Neuronal stem cell (in vitro differentiated cells): ENCODE measurements at regions not wholly inside any gene's neighbourhood (a gene's known extent, or its start where the extent isn't known, plus 50 kb on each side); places are given as distances from the start of the nearest gene placed in this dataset.
A peak's percentile ranks its signal among the peaks of the same experiment; 100 is the strongest.

Experiments
- DNase-seq: peaks from one replicate; pipeline ENCODE4 v3.0.0-alpha.2; 2013; ENCODE audit warnings: low spot score
- H2AFZ ChIP-seq: one replicate; pipeline ENCODE4 v1.6.1; 2013; ENCODE audit warnings: mild to moderate bottlenecking, low read length, inconsistent platforms
- H2AK5ac ChIP-seq: 2 replicates; pipeline ENCODE4 v1.6.1; 2013; ENCODE audit warnings: low read depth, mild to moderate bottlenecking, inconsistent platforms, low read length, moderate library complexity, mixed read lengths
- H2BK120ac ChIP-seq: 2 replicates; pipeline ENCODE4 v1.6.1; 2013; ENCODE audit warnings: low read depth, mild to moderate bottlenecking, inconsistent platforms, low read length, moderate library complexity, mixed read lengths
- H2BK12ac ChIP-seq: one replicate; pipeline ENCODE4 v1.6.1; 2013; ENCODE audit warnings: low read length, inconsistent platforms
- H2BK15ac ChIP-seq: 2 replicates; pipeline ENCODE4 v1.6.1; 2013; ENCODE audit warnings: mild to moderate bottlenecking, low read length, inconsistent platforms, mixed read lengths
- H2BK5ac ChIP-seq: one replicate; pipeline ENCODE4 v1.6.1; 2013; ENCODE audit warnings: inconsistent platforms, mild to moderate bottlenecking, low read length, moderate library complexity
- H3K14ac ChIP-seq: one replicate; pipeline ENCODE4 v1.6.1; 2013; ENCODE audit warnings: low read length, inconsistent platforms
- H3K18ac ChIP-seq: 2 replicates; pipeline ENCODE4 v1.6.1; 2013; ENCODE audit warnings: low read length, inconsistent platforms
- H3K23ac ChIP-seq: 2 replicates; pipeline ENCODE4 v1.6.1; 2013; ENCODE audit warnings: low read depth, mild to moderate bottlenecking, mixed read lengths, low read length, inconsistent platforms; ENCODE audit not compliant: poor library complexity
- H3K27ac ChIP-seq: replicated peaks from 3 replicates; pipeline ENCODE4 v1.5.1; 2013; ENCODE audit warnings: low read length, inconsistent platforms
- H3K27me3 ChIP-seq, 3 experiments: 2 replicates each; pipeline ENCODE4 v1.6.1; 2013; ENCODE audit warnings: low read length in 3 of 3, mild to moderate bottlenecking in 2 of 3, inconsistent platforms in 1 of 3, low read depth in 1 of 3, mixed read lengths in 1 of 3, moderate library complexity in 1 of 3; ENCODE audit not compliant: control insufficient read depth in 3 of 3, insufficient read depth in 3 of 3
- H3K36me3 ChIP-seq, 2 donors: replicated peaks in 1 of 2; 2 replicates each; pipeline ENCODE4 v1.6.1; 2013; ENCODE audit warnings: low read length in 2 of 2; ENCODE audit not compliant: control insufficient read depth in 2 of 2, insufficient read depth in 2 of 2
- H3K4ac ChIP-seq: 2 replicates; pipeline ENCODE4 v1.6.1; 2013; ENCODE audit warnings: inconsistent platforms, mild to moderate bottlenecking, low read length, moderate library complexity
- H3K4me1 ChIP-seq, 2 donors: 1 replicate in 1 of 2; 2 replicates in 1 of 2; pipeline ENCODE4 v1.6.1; 2013; ENCODE audit warnings: low read length in 2 of 2, low read depth in 1 of 2; ENCODE audit not compliant: control insufficient read depth in 2 of 2, insufficient read depth in 1 of 2
- H3K4me2 ChIP-seq: one replicate; pipeline ENCODE4 v1.6.1; 2013; ENCODE audit warnings: mild to moderate bottlenecking, low read length, inconsistent platforms; ENCODE audit not compliant: insufficient read depth, poor library complexity, severe bottlenecking
- H3K4me3 ChIP-seq, 2 donors: 2 replicates each; pipeline ENCODE4 v1.5.1; 2013; ENCODE audit warnings: low read length in 2 of 2, mild to moderate bottlenecking in 2 of 2, inconsistent platforms in 1 of 2, moderate library complexity in 1 of 2
- H3K79me1 ChIP-seq: one replicate; pipeline ENCODE4 v1.6.1; 2013; ENCODE audit warnings: low read depth, mild to moderate bottlenecking, inconsistent platforms, low read length, moderate library complexity
- H3K9ac ChIP-seq: one replicate; pipeline ENCODE4 v1.6.1; 2013; ENCODE audit warnings: mild to moderate bottlenecking, low read depth, low read length, inconsistent platforms; ENCODE audit not compliant: poor library complexity
- H3K9me3 ChIP-seq, 2 donors: replicated peaks in 1 of 2; 2 replicates each; pipeline versions ENCODE3 to v1.6.1; 2013; ENCODE audit warnings: low read length in 2 of 2, mild to moderate bottlenecking in 2 of 2, inconsistent platforms in 1 of 2, low read depth in 1 of 2, mixed read lengths in 1 of 2, moderate library complexity in 1 of 2; ENCODE audit not compliant: control insufficient read depth in 2 of 2, insufficient read depth in 1 of 2
- H4K8ac ChIP-seq: one replicate; pipeline ENCODE4 v1.6.1; 2013; ENCODE audit warnings: low read depth, mild to moderate bottlenecking, inconsistent platforms, low read length, moderate library complexity
- H4K91ac ChIP-seq: one replicate; pipeline ENCODE4 v1.6.1; 2013; ENCODE audit warnings: low read length, low read depth, mild to moderate bottlenecking, inconsistent platforms; ENCODE audit not compliant: poor library complexity
- WGBS, 2 donors: extraction: QIAGEN DNeasy Blood & Tissue Kit; methylation state at CpG; one replicate each; pipeline ENCODE4 v1.1.7; 2013; ENCODE audit warnings: missing lambda C conversion rate in 2 of 2, mixed read lengths in 1 of 2; ENCODE audit not compliant: insufficient read length in 2 of 2, insufficient replicate concordance in 1 of 2; ENCODE audit errors: extremely low coverage in 2 of 2; 5-methylcytosine and 5-hydroxymethylcytosine counted together

DNA sequence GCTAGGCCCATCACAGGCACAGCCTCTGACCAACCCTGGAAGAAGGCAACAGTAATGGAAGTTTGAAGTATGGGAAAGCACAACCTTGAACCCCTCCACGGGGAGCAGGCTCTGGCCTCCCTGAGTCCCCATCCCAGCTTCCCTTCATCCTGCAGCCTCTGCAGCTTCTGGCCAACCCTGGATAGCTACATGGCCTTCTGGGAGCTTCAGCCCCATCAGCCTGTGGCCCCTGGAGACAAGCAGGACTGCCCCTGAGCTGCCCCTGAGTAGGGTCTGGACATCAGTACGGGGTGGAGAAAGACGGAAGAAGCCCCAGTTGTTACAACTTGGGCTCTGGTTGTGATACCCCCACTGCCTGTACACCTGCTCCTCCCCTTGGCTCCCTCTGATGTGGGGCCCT, 113.8 kb upstream of the CD82 start:
- no peak overlapping the region for H3K27ac ChIP-seq
- H2AK5ac ChIP-seq = peak overlapping the region; percentile 53
- WGBS, 2 donors = no CpG with 5 or more reads among the region's 3 CpGs
- no peak overlapping the region for H2BK120ac ChIP-seq
- no peak overlapping the region for H2BK12ac ChIP-seq
- H2BK15ac ChIP-seq = no peak overlapping the region
- H3K4me1 ChIP-seq = peaks cover 0 to 1% of the 10 kb centered on the region in 2 donors
- no peak overlapping the region for H2BK5ac ChIP-seq
- no peak overlapping the region for H2AFZ ChIP-seq
- no peak overlapping the region for H3K14ac ChIP-seq
- H3K36me3 ChIP-seq = no peaks in the 10 kb centered on the region
- H4K91ac ChIP-seq = no peak overlapping the region
- H3K23ac ChIP-seq = no peak overlapping the region
- H3K4me2 ChIP-seq = no peak overlapping the region
- peak overlapping the region; percentile 70 for H3K18ac ChIP-seq
- no peak for DNase-seq
- H4K8ac ChIP-seq = no peak overlapping the region
- H3K27me3 ChIP-seq = no peaks in the 10 kb centered on the region
- H3K9ac ChIP-seq = no peak overlapping the region
- no peaks in the 10 kb centered on the region for H3K9me3 ChIP-seq
- H3K4ac ChIP-seq = no peak overlapping the region
- H3K4me3 ChIP-seq = no peak overlapping the region
- no peaks in the 10 kb centered on the region for H3K79me1 ChIP-seq

DNA sequence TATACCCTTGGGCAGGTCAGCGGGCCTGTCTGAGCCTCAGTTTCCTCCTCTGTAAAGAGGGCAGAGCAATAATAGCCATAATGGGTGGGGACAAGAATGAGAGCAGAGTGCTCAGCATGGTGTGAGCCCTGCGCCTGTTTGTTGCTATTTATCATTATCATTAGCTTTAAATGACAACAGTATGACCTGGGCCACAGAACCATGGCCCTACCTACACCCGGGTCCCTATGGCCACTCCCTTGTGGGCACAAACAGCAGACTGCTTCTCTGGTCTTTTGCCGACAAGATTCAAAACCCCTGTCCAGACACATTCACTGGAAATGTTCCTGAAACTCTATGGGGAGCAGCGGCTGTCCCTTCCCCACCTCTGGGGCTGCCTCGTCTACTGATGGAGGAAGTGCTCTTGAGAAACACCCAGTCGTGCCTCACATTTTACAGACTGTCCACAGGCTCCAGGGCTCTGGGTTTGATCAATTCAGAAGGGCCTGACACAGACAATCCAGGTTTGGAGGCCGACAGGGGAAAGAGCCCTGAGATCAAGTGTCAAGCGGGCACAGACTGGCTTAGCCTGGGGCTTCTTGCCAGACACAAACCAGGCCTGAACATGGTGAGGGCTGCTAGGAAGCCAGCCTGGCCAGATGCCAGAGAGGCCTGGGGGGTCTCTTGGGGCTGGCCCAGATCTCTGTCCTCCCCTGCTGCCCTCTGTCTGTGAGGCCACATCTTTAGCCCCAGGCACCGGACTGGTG, 112.5 kb upstream of the CD82 start:
- Histone ChIP-seq H3K36me3 (no peaks in the 10 kb centered on the region), H3K14ac (no peak overlapping the region), H3K27me3 (no peaks in the 10 kb centered on the region), H3K27ac (no peak overlapping the region), H3K9me3 (no peaks in the 10 kb centered on the region), H2AFZ (no peak overlapping the region), H3K18ac (peak overlapping the region; percentile 16), H2BK5ac (no peak overlapping the region), H3K79me1 (no peaks in the 10 kb centered on the region), H3K23ac (no peak overlapping the region), H2BK12ac (no peak overlapping the region), H3K9ac (no peak overlapping the region), H2AK5ac (no peak overlapping the region), H4K91ac (no peak overlapping the region), H3K4me1 (peaks cover 0 to 3% of the 10 kb centered on the region in 2 donors), H4K8ac (no peak overlapping the region), H3K4ac (no peak overlapping the region), H2BK15ac (peak overlapping the region; percentile 11), H3K4me2 (no peak overlapping the region), H2BK120ac (no peak overlapping the region), H3K4me3 (no peak overlapping the region)
- no CpG with 5 or more reads among the region's 10 CpGs for WGBS, 2 donors
- DNase-seq = no peak

DNA sequence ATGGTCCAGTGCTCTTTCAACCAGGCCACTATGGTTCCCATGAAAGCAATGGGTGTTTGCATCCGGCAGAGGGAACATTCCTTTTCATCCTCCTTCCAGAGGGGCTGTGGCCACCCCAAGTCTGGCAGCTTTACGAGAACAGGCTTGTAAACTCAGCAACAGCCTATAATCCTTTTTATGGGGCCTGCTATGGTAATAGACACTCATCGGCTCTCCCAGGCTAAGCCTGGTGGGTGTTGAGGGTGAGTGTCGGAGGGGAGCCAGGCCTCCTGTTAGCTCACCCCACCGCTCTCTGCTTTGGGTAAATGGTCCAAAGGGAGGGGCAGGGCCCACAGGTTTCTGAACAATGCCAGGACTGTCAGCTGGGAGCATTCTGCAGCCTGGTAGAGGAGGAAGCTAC, 111.6 kb upstream of the CD82 start:
- no peak overlapping the region for H3K18ac ChIP-seq
- no peak overlapping the region for H2BK5ac ChIP-seq
- no peaks in the 10 kb centered on the region for H3K79me1 ChIP-seq
- WGBS, 2 donors = no CpG with 5 or more reads among the region's 5 CpGs
- no peak overlapping the region for H3K4ac ChIP-seq
- H4K8ac ChIP-seq = no peak overlapping the region
- no peak overlapping the region for H3K9ac ChIP-seq
- H2BK12ac ChIP-seq = no peak overlapping the region
- no peak for DNase-seq
- H2BK120ac ChIP-seq = no peak overlapping the region
- H3K14ac ChIP-seq = no peak overlapping the region
- H3K36me3 ChIP-seq = no peaks in the 10 kb centered on the region
- no peak overlapping the region for H2AK5ac ChIP-seq
- H3K4me3 ChIP-seq = no peak overlapping the region
- no peak overlapping the region for H4K91ac ChIP-seq
- no peaks in the 10 kb centered on the region for H3K27me3 ChIP-seq
- no peak overlapping the region for H3K27ac ChIP-seq
- H2BK15ac ChIP-seq = no peak overlapping the region
- no peak overlapping the region for H3K4me2 ChIP-seq
- no peak overlapping the region for H3K23ac ChIP-seq
- H3K9me3 ChIP-seq = no peaks in the 10 kb centered on the region
- H3K4me1 ChIP-seq = peaks cover 0 to 3% of the 10 kb centered on the region in 2 donors
- H2AFZ ChIP-seq = no peak overlapping the region

DNA sequence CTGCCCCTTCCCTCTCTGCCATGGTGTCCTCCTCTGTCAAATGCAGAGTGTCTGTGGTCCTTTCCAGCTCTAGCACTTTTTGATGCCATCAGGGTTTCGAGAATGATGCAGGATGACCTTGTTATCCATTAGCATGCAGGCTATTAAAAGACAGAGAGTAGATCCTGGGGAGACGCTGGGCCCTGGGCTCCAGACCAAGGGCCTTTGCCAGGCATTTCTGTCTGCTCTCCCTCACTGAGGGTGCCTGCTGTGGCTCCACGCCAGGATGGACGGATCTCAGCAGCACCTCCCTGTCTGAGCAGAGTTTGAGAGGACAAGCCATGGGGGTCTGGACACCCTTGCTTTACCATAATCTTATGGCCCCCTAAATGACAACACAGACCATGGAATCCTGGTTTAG, 110.8 kb upstream of the CD82 start:
- Histone ChIP-seq H3K4me3 (no peak overlapping the region), H3K4me1 (peaks cover 0 to 3% of the 10 kb centered on the region in 2 donors)

More for the DNA sequence above, 110.8 kb upstream of the CD82 start:
- H3K27ac ChIP-seq = no peak overlapping the region
- no peak overlapping the region for H2BK120ac ChIP-seq
- no peaks in the 10 kb centered on the region for H3K27me3 ChIP-seq
- WGBS, 2 donors = no CpG with 5 or more reads among the region's 4 CpGs
- H2AFZ ChIP-seq = no peak overlapping the region
- H3K79me1 ChIP-seq = no peaks in the 10 kb centered on the region
- H3K9ac ChIP-seq = no peak overlapping the region
- no peaks in the 10 kb centered on the region for H3K9me3 ChIP-seq
- no peak overlapping the region for H3K18ac ChIP-seq
- H3K4me2 ChIP-seq = no peak overlapping the region
- no peak overlapping the region for H2BK5ac ChIP-seq
- no peak overlapping the region for H2BK12ac ChIP-seq
- H3K14ac ChIP-seq = peak overlapping the region; percentile 56
- no peak overlapping the region for H4K8ac ChIP-seq
- no peak overlapping the region for H3K23ac ChIP-seq
- H3K36me3 ChIP-seq = no peaks in the 10 kb centered on the region
- H4K91ac ChIP-seq = no peak overlapping the region
- no peak overlapping the region for H3K4ac ChIP-seq
- no peak overlapping the region for H2BK15ac ChIP-seq
- H2AK5ac ChIP-seq = no peak overlapping the region
- no peak for DNase-seq
